ENCODE measurements at regions not wholly inside any gene's neighbourhood (a gene's known extent, or its start where the extent isn't known, plus 50 kb on each side); places are given as distances from the start of the nearest gene placed in this dataset.

DNA sequence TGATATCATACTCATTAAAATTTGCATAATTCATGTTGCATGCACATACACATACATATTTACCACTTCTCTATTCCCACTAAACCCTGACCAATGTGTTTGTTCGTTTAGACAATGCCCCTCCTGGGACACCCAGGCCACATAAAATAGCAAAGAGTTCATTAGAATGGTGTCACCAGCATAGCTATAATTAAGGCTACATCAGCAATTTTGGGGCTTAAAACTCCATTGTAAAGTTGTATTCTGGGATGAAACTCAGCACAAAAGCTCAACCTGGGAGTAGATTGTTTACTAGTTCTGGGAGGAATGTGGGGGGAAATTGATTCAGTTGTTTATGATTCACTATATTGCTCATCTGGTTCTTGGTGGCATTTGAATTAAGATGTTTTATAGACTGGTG, 522.2 kb upstream of the SUCLG2 start:
- H3K4me2 ChIP-seq (ENCODE audit: low read length) = no peak overlapping the region
- no peaks in the 10 kb centered on the region for H3K27me3 ChIP-seq (ENCODE audit: insufficient read depth, low read length)
- no peaks in the 10 kb centered on the region for H3K4me1 ChIP-seq (ENCODE audit: insufficient read depth, low read length, severe bottlenecking)
- no peak overlapping the region for H3K27ac ChIP-seq (ENCODE audit: low read depth, low read length, poor library complexity, severe bottlenecking)
- no peak overlapping the region for H3K4me3 ChIP-seq (ENCODE audit: low read depth, low read length, poor library complexity, severe bottlenecking)
- H3K9ac ChIP-seq (ENCODE audit: low read length) = no peak overlapping the region
- no peaks in the 10 kb centered on the region for H3F3A ChIP-seq (ENCODE audit: insufficient read depth, low read length)
- no peaks in the 10 kb centered on the region for H4K20me1 ChIP-seq (ENCODE audit: insufficient read depth, low read length)
- H3K9me2 ChIP-seq (ENCODE audit: low read depth, low read length) = no peaks in the 10 kb centered on the region
- no peaks in the 10 kb centered on the region; the same call in 1 of the 2 replicates for H3K9me3 ChIP-seq (ENCODE audit: low read length)
- no peak overlapping the region for H2AFZ ChIP-seq (ENCODE audit: low read length)
- no peak for TF ChIP-seq EZH2 (IDR thresholded peaks at IDR 0.05; ENCODE audit: borderline replicate concordance, low read length)
- TF ChIP-seq, protein P1, sequence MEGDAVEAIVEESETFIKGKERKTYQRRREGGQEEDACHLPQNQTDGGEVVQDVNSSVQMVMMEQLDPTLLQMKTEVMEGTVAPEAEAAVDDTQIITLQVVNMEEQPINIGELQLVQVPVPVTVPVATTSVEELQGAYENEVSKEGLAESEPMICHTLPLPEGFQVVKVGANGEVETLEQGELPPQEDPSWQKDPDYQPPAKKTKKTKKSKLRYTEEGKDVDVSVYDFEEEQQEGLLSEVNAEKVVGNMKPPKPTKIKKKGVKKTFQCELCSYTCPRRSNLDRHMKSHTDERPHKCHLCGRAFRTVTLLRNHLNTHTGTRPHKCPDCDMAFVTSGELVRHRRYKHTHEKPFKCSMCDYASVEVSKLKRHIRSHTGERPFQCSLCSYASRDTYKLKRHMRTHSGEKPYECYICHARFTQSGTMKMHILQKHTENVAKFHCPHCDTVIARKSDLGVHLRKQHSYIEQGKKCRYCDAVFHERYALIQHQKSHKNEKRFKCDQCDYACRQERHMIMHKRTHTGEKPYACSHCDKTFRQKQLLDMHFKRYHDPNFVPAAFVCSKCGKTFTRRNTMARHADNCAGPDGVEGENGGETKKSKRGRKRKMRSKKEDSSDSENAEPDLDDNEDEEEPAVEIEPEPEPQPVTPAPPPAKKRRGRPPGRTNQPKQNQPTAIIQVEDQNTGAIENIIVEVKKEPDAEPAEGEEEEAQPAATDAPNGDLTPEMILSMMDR (IDR thresholded peaks at IDR 0.05; ENCODE audit: low read length) = no peak
- H3K79me2 ChIP-seq (ENCODE audit: insufficient read depth, low read length) = no peaks in the 10 kb centered on the region
- H3K36me3 ChIP-seq (ENCODE audit: insufficient read depth, low read length) = no peaks in the 10 kb centered on the region

DNA sequence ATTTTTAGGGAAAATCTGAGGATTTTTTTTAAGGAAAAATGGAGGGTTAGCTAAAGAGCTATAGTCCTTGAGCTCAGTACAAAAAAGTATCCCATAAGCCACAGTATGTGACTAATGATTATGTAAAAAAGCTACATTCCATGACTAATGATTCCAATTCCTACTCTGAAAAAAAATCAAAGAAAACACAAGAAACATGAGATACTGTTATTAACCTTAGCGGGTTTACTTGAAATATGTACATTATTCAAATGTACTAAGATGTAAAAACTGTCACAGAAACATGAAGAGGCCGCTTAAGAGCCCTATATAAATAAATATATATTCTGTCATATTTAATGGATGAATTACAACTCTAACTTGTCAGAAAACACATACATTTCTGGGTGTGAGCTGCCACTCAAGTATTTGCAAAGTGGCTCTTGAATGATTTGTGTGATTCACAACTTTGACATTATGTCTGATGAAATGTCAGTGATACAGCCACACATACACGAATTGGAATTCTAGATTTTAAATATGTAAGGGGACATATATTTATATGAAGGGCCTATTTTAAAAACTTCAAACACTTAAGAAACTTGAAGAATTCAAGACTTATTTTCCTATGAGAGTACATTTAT, 518.7 kb upstream of the SUCLG2 start:
- H3K27me3 ChIP-seq (ENCODE audit: insufficient read depth, low read length) = no peaks in the 10 kb centered on the region
- no peak overlapping the region for H3K4me3 ChIP-seq (ENCODE audit: low read depth, low read length, poor library complexity, severe bottlenecking)
- H3K79me2 ChIP-seq (ENCODE audit: insufficient read depth, low read length) = no peaks in the 10 kb centered on the region
- H3K9me3 ChIP-seq (ENCODE audit: low read length) = no peaks in the 10 kb centered on the region; the same call in 1 of the 2 replicates
- no peaks in the 10 kb centered on the region for H4K20me1 ChIP-seq (ENCODE audit: insufficient read depth, low read length)
- H3K9me2 ChIP-seq (ENCODE audit: low read depth, low read length) = no peaks in the 10 kb centered on the region
- H3K27ac ChIP-seq (ENCODE audit: low read depth, low read length, poor library complexity, severe bottlenecking) = no peak overlapping the region
- no peak overlapping the region for H3K4me2 ChIP-seq (ENCODE audit: low read length)
- H3K36me3 ChIP-seq (ENCODE audit: insufficient read depth, low read length) = no peaks in the 10 kb centered on the region
- H3K9ac ChIP-seq (ENCODE audit: low read length) = no peak overlapping the region
- no peaks in the 10 kb centered on the region for H3F3A ChIP-seq (ENCODE audit: insufficient read depth, low read length)
- no peak overlapping the region for H2AFZ ChIP-seq (ENCODE audit: low read length)
- H3K4me1 ChIP-seq (ENCODE audit: insufficient read depth, low read length, severe bottlenecking) = no peaks in the 10 kb centered on the region
- TF ChIP-seq, protein P1 (IDR thresholded peaks at IDR 0.05; ENCODE audit: low read length) = no peak
- TF ChIP-seq EZH2 (IDR thresholded peaks at IDR 0.05; ENCODE audit: borderline replicate concordance, low read length) = no peak

DNA sequence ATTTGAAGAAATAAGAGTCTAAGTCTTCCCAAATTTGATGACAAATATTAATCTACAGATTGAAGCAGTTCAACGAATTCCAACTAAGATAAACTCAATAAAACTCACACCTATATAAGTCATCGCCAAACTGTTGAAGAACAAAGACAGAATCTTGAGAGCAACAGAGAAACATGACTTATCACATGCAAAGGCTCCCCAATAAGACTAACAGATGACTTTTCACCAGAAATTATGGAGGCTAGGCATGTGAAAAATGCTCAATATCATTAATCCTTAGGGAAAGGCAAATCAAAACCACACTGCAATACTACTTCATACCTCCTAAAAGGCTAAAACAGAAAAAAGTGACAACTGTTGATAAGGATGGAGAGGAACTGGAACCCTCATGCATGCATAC, 517.6 kb upstream of the SUCLG2 start:
- no peak overlapping the region for H3K9ac ChIP-seq (ENCODE audit: low read length)
- no peaks in the 10 kb centered on the region for H3K4me1 ChIP-seq (ENCODE audit: insufficient read depth, low read length, severe bottlenecking)
- no peak overlapping the region for H2AFZ ChIP-seq (ENCODE audit: low read length)
- TF ChIP-seq, protein P1 (IDR thresholded peaks at IDR 0.05; ENCODE audit: low read length) = no peak
- no peak for TF ChIP-seq EZH2 (IDR thresholded peaks at IDR 0.05; ENCODE audit: borderline replicate concordance, low read length)
- no peaks in the 10 kb centered on the region for H4K20me1 ChIP-seq (ENCODE audit: insufficient read depth, low read length)
- H3K9me2 ChIP-seq (ENCODE audit: low read depth, low read length) = no peaks in the 10 kb centered on the region
- H3F3A ChIP-seq (ENCODE audit: insufficient read depth, low read length) = no peaks in the 10 kb centered on the region
- H3K36me3 ChIP-seq (ENCODE audit: insufficient read depth, low read length) = no peaks in the 10 kb centered on the region
- no peaks in the 10 kb centered on the region for H3K79me2 ChIP-seq (ENCODE audit: insufficient read depth, low read length)
- H3K9me3 ChIP-seq (ENCODE audit: low read length) = no peaks in the 10 kb centered on the region; the same call in 1 of the 2 replicates
- H3K27ac ChIP-seq (ENCODE audit: low read depth, low read length, poor library complexity, severe bottlenecking) = no peak overlapping the region
- no peak overlapping the region for H3K4me2 ChIP-seq (ENCODE audit: low read length)
- no peaks in the 10 kb centered on the region for H3K27me3 ChIP-seq (ENCODE audit: insufficient read depth, low read length)
- H3K4me3 ChIP-seq (ENCODE audit: low read depth, low read length, poor library complexity, severe bottlenecking) = no peak overlapping the region

Data from OCI-LY1 (cell line).